Breast epithelium (tissue), 4 donors: ENCODE measurements at regions not wholly inside any gene's neighbourhood (a gene's known extent, or its start where the extent isn't known, plus 50 kb on each side); places are given as distances from the start of the nearest gene placed in this dataset.
A peak's percentile ranks its signal among the peaks of the same experiment; 100 is the strongest.

Source experiments
- DNase-seq, 2 donors: peaks; one replicate each; pipeline ENCODE4 v3.0.0-alpha.2; 2019; ENCODE audit warnings: low spot score in 2 of 2
- H3K27ac ChIP-seq, 2 donors: fragments of 200-600 bp; sonication (generic) in 1 of 2; one replicate each; pipeline ENCODE4 v1.5.1; 2016 to 2019; ENCODE audit warnings: mild to moderate bottlenecking in 1 of 2
- H3K27me3 ChIP-seq, 2 donors: fragments of 200-600 bp; sonication (generic) in 1 of 2; one replicate each; pipeline versions ENCODE4 v1.5.1 to v1.6.0; 2017 to 2019; ENCODE audit warnings: control low read depth in 1 of 2, mild to moderate bottlenecking in 1 of 2
- H3K36me3 ChIP-seq: fragments of 200-600 bp; one replicate; pipeline ENCODE4 v1.5.1; 2019
- H3K4me1 ChIP-seq, 2 donors: fragments of 200-600 bp; sonication (generic); one replicate each; pipeline ENCODE4 v1.5.1; 2016 to 2019; ENCODE audit warnings: control low read depth in 1 of 2
- H3K4me3 ChIP-seq, 3 donors: fragments of 200-600 bp; sonication (generic); 1 replicate in 2 of 3; 2 replicates in 1 of 3; pipeline ENCODE4 v1.5.1; 2016 to 2019; ENCODE audit warnings: mild to moderate bottlenecking in 3 of 3, moderate library complexity in 2 of 3
- H3K9me3 ChIP-seq, 2 donors: fragments of 200-600 bp; sonication (generic) in 1 of 2; one replicate each; pipeline ENCODE4 v1.5.1; 2016 to 2019; ENCODE audit warnings: control low read depth in 1 of 2
- CTCF ChIP-seq, 3 donors: fragments of 450-650 bp; IDR thresholded peaks; one replicate each; pipeline ENCODE4 v1.5.1; 2016 to 2017; ENCODE audit warnings: antibody characterized with exemption in 3 of 3, mild to moderate bottlenecking in 3 of 3, moderate library complexity in 3 of 3
- POLR2A ChIP-seq: fragments of 450-650 bp; IDR thresholded peaks from one replicate; pipeline ENCODE4 v1.6.1; 2016; ENCODE audit warnings: antibody characterized with exemption, mild to moderate bottlenecking, moderate library complexity
- POLR2AphosphoS5 ChIP-seq, 3 donors: sonication (generic); formaldehyde crosslinking; IDR thresholded peaks; one replicate each; pipeline ENCODE4 v1.6.1; 2017; ENCODE audit warnings: antibody characterized with exemption in 3 of 3
- intact Hi-C: fragments of 100-400 bp; cut with DNase I; formaldehyde crosslinking; loops from one replicate; pipeline ENCODE4 v1.15.1; 2023; ENCODE audit warnings: low total_unique reads

- no peaks in the 10 kb centered on the region for H3K9me3 ChIP-seq
- H3K36me3 ChIP-seq = no peaks in the 10 kb centered on the region
- peak overlapping the region in 1 of 3 donors; percentile 49 for H3K4me3 ChIP-seq
- no peak for DNase-seq
- no peak overlapping the region for H3K27ac ChIP-seq
- TF ChIP-seq CTCF (IDR thresholded peaks at IDR 0.05) (peak in 1 of 3 donors; percentile 13), POLR2AphosphoS5 (IDR thresholded peaks at IDR 0.05) (no peak)
- intact Hi-C loops = no loop called here
- H3K4me1 ChIP-seq = no peaks in the 10 kb centered on the region
- peaks cover 10 to 40% of the 10 kb centered on the region in 2 donors for H3K27me3 ChIP-seq
These were observed 173.0 kb downstream of the OLFM4 start for GRCh38 chr13:53201454-53202225.

- H3K4me3 ChIP-seq = no peak overlapping the region
- no peaks in the 10 kb centered on the region for H3K36me3 ChIP-seq
- H3K27ac ChIP-seq = no peak overlapping the region
- H3K4me1 ChIP-seq = no peaks in the 10 kb centered on the region
- DNase-seq = no peak
- no peaks in the 10 kb centered on the region for H3K9me3 ChIP-seq
- intact Hi-C loops = no loop called here
- H3K27me3 ChIP-seq = peaks cover 10 to 49% of the 10 kb centered on the region in 2 donors
- TF ChIP-seq POLR2AphosphoS5 (IDR thresholded peaks at IDR 0.05) (no peak), POLR2A (no peak), CTCF (IDR thresholded peaks at IDR 0.05) (no peak)
These were observed 176.0 kb downstream of the OLFM4 start for GRCh38 chr13:53204598-53204997.

- no peak overlapping the region for H3K4me3 ChIP-seq
- H3K9me3 ChIP-seq = no peaks in the 10 kb centered on the region
- no peak for TF ChIP-seq POLR2A
- intact Hi-C loops = no loop called here
- no peaks in the 10 kb centered on the region for H3K4me1 ChIP-seq
- H3K27ac ChIP-seq = no peak overlapping the region
- peaks cover 6 to 33% of the 10 kb centered on the region in 2 donors for H3K27me3 ChIP-seq
- H3K36me3 ChIP-seq = no peaks in the 10 kb centered on the region
- DNase-seq = no peak
These were observed 177.8 kb downstream of the OLFM4 start for GRCh38 chr13:53206455-53206854.

GRCh38 chr13:53207556-53207955 lies 178.9 kb downstream of the OLFM4 start:
- Histone ChIP-seq H3K9me3 (no peaks in the 10 kb centered on the region), H3K4me3 (no peak overlapping the region), H3K27ac (no peak overlapping the region), H3K4me1 (no peaks in the 10 kb centered on the region), H3K36me3 (no peaks in the 10 kb centered on the region), H3K27me3 (peaks cover 0 to 22% of the 10 kb centered on the region in 2 donors)
- intact Hi-C loops = no loop called here
- no peak for TF ChIP-seq POLR2A
- TF ChIP-seq CTCF (IDR thresholded peaks at IDR 0.05) = no peak
- no peak for TF ChIP-seq POLR2AphosphoS5 (IDR thresholded peaks at IDR 0.05)
- DNase-seq = no peak

GRCh38 chr13:53214433-53214832 lies 185.8 kb downstream of the OLFM4 start:
- no peaks in the 10 kb centered on the region for H3K27me3 ChIP-seq
- intact Hi-C loops = no loop called here

More at GRCh38 chr13:53214433-53214832, 185.8 kb downstream of the OLFM4 start:
- no peaks in the 10 kb centered on the region for H3K9me3 ChIP-seq
- TF ChIP-seq POLR2AphosphoS5 (IDR thresholded peaks at IDR 0.05) (no peak), POLR2A (no peak), CTCF (IDR thresholded peaks at IDR 0.05) (no peak)
- H3K36me3 ChIP-seq = no peaks in the 10 kb centered on the region
- no peak for DNase-seq
- no peak overlapping the region for H3K27ac ChIP-seq
- no peak overlapping the region for H3K4me3 ChIP-seq
- H3K4me1 ChIP-seq = no peaks in the 10 kb centered on the region
